Left ventricle myocardium superior (tissue), 1 donor: ENCODE measurements at regions not wholly inside any gene's neighbourhood (a gene's known extent, or its start where the extent isn't known, plus 50 kb on each side); places are given as distances from the start of the nearest gene placed in this dataset.

Experiments
- ATAC-seq: fragments of 200-7000 bp; cut with Tn5 transposase; one replicate; pipeline ENCODE4 v1.9.1; 2020; ENCODE audit warnings: mild to moderate bottlenecking, moderate library complexity
- DNase-seq: peaks from one replicate; pipeline ENCODE4 v3.0.0-alpha.2; 2020
- intact Hi-C: fragments of 100-400 bp; cut with micrococcal nuclease; formaldehyde crosslinking; loops from one replicate; pipeline ENCODE4 v1.11.0; 2022
- donor health status: DM: no; HTN: yes; CAD: no; lungs with severe emphysema.

- intact Hi-C loops: no loop called here
- no peak for DNase-seq
- ATAC-seq: no peak
Measured at GRCh38 chr15:60191016-60191415, 186.9 kb downstream of the FOXB1 start.

DNA sequence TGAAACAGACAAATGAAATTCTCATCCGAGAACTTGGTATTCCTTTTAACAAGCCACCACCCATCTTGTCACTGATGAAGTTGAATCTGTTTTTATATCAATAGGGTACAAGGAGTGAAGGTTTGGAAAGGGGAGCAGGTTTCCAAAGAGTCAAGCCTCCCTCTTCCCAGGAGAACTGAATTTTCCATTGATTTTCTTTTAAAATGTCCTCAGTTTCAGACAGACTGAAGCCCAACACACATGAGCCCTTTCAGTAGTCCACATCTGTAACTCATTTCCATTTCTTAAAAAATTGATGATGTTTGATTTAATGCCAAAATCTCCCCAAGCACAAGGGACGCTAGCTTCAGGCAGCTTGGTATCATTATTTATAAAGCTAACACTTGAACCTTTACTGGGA is 187.7 kb downstream of the FOXB1 start:
- DNase-seq (no peak), ATAC-seq (no peak)
- intact Hi-C loops: no loop called here

DNA sequence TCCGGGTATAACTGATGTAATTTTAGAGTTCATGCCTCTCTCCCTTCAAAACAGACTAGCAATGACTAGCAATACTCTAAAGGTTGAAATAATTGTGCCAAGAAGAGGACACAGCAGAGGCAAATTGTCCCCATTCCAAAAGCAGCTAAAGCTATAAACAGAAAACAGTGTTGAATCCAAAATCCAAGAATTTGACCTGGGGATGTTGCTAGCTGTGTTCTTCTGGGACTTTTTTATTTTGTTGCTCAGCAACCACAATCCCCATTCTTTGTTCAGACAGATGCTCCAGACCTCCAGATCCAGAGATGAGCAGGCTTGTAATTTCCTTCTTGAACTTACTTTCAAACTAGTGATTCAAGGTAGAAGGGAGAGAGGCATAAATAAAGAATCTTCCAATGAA is 191.5 kb downstream of the FOXB1 start:
- ATAC-seq: no peak
- no peak for DNase-seq
- intact Hi-C loops: no loop called here

DNA sequence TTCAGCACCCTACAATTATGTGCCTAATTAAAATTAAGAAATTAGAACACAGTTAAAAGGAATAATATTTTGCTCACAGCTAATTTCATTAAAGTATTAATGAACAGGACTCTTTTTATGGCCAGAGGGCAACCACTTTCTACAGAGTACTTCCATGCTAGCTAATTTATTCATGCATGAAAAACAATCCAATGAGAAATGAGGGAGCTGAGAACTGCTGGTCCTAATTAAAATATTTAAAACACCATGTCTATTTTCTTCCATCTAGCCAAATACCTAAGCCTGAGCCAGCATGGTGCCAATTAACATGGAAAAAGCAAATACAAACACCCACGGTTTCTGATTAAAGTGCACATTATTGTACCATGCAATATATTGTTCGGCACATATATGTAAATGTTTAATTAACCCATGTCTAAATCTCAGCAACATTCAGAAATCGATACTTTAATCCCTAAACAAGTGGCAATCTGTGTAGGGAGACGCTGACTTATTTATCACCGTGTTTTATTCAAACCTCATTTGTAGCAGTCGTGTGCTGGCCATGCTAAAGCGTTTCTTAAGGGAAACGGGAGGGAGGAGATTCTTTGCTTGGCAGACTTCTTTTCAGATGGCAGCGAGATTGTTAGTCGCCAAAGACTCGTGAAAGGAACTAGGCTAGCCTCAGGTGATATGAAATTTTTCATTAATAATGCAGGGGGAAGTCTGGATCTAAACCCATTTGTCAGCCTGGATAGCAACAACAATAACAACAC is 193.5 kb downstream of the ANXA2 start:
- no peak for DNase-seq
- intact Hi-C loops: no loop called here
- no peak for ATAC-seq

- DNase-seq: no peak
Measured at GRCh38 chr15:60208709-60209108, 189.1 kb downstream of the ANXA2 start.

GRCh38 chr15:60212536-60212935 is 185.2 kb downstream of the ANXA2 start:
- DNase-seq: no peak
- no peak for ATAC-seq
- intact Hi-C loops: no loop called here

More at GRCh38 chr15:60208709-60209108, 189.1 kb downstream of the ANXA2 start:
- ATAC-seq: peak; percentile 77
- intact Hi-C loops: no loop called here

DNA sequence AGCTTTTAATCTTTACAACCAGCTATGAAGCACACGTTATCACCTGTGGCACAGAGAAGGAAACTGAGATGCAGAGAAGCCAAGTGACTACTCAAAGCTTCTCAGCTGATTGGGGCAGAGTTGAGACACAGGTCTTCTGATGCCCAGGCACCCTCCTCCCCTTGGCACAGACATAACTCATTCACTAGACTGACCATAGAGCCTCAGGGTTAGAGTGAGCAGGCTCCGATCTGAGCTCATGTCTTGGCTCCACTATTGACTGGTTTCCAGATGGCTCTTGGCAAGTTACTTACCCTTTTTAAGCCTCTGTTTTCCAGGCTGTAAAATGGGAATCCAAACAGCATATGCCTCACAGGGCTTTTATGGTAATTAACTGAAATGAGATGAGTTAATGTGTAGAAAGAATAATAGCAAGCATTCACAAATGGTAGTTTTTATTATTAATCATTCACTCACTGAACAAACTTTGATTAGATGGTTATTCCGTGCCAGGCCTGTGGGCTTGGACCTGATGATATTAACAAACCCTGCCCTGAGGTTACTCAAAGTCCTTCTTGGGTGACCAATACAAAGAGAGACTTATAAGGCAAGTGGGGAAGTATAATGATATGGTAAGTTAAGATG is 184.3 kb downstream of the ANXA2 start:
- intact Hi-C loops: no loop called here
- no peak for DNase-seq
- ATAC-seq: no peak

DNA sequence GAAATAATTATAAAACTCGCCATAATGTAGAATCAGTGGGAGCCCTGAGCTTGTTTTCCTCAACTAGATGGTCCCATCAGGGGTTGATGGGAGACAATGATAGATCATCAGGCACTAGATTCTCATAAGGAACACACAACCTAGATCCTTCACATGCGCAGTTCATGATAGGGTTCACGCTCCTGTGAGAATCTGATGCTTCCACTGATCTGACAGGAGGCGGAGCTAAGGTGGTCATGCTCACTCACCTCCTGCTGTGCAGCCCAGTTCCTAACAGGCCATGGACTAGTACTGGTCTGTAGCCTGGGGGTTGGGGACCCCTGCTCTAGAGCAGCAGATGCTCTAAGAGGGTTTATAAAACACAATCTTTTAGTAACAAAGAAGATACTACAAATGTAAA is 183.6 kb downstream of the ANXA2 start:
- ATAC-seq (no peak), DNase-seq (no peak)
- intact Hi-C loops: no loop called here

DNA sequence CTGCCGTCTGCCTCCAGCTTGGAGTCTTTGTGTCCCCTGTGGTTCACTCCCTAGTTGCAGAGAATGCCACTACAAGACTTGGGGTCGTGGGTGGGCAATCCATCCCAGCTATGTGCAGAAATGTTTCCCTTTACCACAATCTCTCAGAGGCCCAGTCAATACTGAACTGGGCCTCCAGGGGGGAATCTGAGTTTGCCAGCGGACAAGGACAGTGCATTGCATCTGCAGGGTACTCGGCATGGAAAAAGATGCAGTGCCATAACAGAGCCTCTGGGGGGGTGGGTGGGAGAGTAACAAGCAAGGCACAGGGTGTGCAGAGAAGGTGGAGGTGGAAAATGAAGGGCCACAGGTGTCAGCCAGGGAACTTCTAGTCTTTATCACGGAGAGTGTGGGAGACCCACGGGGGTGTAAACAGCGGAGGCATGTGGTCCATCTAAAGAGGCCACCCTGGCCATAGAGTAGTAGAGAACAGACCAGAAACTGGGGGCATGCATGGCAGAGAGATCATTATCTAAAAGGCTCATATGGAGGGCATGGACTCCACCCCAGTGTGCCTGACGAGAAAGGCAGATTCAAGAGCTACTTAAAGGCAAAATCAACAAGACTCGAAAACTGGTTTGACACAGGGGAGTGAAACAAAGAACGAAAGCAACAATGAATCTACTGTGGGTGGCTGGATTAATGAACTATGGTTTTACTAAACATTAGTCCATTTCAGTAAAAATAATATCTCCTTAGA is 182.4 kb downstream of the ANXA2 start:
- no peak for ATAC-seq
- intact Hi-C loops: no loop called here

DNA sequence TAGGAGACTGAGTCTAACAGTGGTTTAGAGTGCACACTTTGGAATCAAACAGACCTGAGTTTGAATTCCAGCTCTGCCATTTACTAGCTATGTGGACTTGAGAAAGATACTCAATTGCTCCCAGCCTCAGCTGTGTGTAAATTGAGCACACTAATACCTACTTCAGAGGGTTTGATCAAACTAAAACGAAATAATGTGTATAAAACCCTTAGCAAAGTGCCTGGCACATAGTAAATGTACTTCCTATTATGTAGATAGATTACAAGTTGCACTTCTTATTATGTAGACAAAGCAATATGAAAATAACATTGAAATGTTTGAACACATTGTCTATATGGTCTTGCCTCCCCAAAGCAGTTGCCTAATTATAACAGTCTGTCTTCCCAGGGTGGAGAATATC is 180.6 kb downstream of the ANXA2 start:
- intact Hi-C loops: no loop called here
- no peak for ATAC-seq
- DNase-seq: no peak

More for the DNA sequence above, 182.4 kb downstream of the ANXA2 start:
- DNase-seq: no peak

- intact Hi-C loops: no loop called here
- ATAC-seq (no peak), DNase-seq (no peak)
Measured at GRCh38 chr15:60218256-60218655, 179.5 kb downstream of the ANXA2 start.

DNA sequence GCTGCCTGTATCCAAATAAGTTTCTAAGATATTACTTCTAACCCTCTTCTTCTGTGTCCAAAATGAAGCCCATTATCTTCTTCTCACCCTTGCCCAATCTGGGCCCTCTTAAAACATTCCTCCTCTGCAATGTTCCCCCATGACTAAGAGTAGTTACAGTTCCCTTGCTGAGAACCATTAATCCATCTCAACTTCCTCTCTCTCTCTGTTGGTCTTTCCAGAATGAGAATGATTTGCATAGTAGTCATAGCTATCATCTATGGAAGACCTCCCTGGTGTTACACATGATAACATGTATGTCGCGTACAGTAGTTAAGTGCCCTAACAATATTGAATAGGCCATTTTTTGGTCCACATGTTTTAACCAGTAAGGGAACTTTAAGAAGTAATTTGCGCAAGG is 177.9 kb downstream of the ANXA2 start:
- ATAC-seq (no peak), DNase-seq (no peak)
- intact Hi-C loops: no loop called here

DNA sequence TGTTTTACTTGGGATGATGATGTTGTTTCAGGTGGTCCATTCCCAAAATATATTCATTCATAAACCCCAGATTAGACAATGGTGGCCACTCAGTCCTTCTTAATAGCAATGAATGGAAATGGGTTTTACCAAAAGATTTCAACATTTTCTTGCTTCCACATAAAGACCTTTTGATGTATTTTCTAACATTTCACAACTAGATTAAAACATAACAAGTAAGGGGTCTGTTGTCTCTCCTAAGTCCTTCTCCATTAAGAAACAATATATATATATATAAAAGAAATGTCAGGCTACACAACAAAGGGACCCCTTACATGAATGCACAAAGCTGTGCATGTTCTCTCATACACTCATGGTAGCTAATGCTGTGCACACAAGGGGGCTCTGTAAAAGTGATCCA is 176.4 kb downstream of the ANXA2 start:
- intact Hi-C loops: no loop called here
- no peak for DNase-seq
- ATAC-seq: no peak

DNA sequence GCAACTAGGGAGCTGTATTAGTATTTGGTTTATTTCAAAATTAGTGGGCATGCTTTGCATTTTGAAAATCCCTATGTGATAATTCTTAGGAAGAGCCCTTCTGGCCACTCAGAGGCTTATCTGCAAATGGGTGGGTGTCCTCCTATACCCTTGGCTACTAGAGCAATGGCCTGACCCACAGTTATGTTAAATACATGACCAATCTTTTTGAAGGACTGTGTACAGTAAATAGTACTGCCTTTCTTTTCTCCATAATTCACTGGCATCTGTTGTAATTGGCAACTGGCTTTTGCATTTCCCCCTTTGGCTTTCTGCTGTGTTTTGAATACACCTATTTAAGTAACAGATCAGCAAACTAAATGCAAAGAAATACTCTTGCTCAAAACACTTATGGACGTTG is 175.4 kb downstream of the ANXA2 start:
- intact Hi-C loops: no loop called here

DNA sequence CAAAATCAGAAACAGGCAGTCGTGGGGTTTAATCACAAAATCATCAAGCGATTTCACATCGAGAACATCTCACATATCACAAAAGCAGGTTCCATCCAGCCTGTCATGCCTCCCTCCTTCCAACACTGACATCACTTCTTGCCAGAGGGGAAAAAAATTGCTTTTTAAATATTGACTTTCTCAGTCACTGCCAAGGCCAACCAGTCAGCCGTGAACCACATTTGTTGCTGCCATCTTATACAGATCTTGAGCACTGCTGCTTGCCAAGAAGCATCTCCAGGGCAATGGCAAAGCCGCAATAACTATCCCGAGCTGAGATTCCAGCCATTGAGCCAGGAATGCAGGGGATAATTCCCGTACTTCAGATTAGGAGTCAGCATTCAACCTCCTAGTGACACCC is 174.6 kb downstream of the ANXA2 start:
- no peak for DNase-seq
- no peak for ATAC-seq
- intact Hi-C loops: no loop called here

More for the DNA sequence above, 175.4 kb downstream of the ANXA2 start:
- no peak for ATAC-seq
- DNase-seq: no peak

- intact Hi-C loops: no loop called here
- DNase-seq (no peak), ATAC-seq (no peak)
Measured at GRCh38 chr15:60226924-60227323, 170.9 kb downstream of the ANXA2 start.

- DNase-seq: no peak
- intact Hi-C loops: no loop called here
- no peak for ATAC-seq
Measured at GRCh38 chr15:60228101-60228500, 169.7 kb downstream of the ANXA2 start.

- DNase-seq: no peak
- ATAC-seq: no peak
- intact Hi-C loops: no loop called here
Measured at GRCh38 chr15:60228619-60229018, 169.2 kb downstream of the ANXA2 start.

DNA sequence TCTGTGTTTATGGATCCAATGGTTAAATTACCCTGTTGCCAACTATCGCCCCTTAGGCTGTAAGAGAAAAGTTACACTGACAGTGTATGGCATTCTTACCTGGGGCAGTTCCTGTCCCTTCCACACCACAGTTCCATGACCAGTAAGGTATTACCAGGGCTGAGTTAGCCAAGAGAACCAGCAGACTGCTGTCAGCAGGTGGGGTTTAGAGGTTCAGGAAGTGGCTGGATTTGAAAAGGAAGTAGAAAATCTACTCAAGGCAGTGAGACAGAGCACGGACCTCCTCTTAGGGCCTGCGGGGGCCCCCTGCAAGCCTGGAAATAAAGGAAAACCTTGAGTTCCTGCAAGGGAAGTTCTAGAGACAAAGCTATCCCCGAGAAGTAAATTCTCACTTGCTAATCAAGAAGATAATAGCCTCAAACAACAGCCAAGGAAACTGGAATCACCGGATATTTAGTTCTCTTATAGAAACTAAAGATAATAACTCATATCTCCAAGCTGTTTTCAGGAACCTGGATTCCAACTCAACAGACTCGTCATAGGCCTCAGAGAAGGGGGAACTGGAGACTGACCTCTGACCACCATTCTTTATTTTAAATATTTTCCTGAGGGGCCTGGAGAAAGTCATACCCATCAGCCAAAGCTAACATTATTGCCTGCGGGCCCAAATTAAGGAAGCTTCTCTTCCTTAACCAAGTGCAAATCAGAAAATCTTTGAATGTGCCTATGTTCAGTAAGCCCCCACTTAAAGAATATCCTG is 161.7 kb downstream of the ANXA2 start:
- ATAC-seq (no peak), DNase-seq (no peak)
- intact Hi-C loops: no loop called here

GRCh38 chr15:60237446-60237845 is 160.3 kb downstream of the ANXA2 start:
- intact Hi-C loops: no loop called here
- no peak for DNase-seq
- no peak for ATAC-seq
